AG09319 (cell line): ENCODE measurements at regions not wholly inside any gene's neighbourhood (a gene's known extent, or its start where the extent isn't known, plus 50 kb on each side); places are given as distances from the start of the nearest gene placed in this dataset.

Experiments used
- DNase-seq: peaks from one replicate; pipeline ENCODE4 v3.0.0-alpha.2; 2010; ENCODE audit warnings: low read depth; ENCODE audit errors: extremely low read depth
- TF ChIP-seq, protein P1 (sequence below): IDR thresholded peaks from 2 replicates; pipeline ENCODE4 v1.5.1; 2011; ENCODE audit warnings: low read depth, mild to moderate bottlenecking, inconsistent platforms, low read length, moderate library complexity

DNA sequence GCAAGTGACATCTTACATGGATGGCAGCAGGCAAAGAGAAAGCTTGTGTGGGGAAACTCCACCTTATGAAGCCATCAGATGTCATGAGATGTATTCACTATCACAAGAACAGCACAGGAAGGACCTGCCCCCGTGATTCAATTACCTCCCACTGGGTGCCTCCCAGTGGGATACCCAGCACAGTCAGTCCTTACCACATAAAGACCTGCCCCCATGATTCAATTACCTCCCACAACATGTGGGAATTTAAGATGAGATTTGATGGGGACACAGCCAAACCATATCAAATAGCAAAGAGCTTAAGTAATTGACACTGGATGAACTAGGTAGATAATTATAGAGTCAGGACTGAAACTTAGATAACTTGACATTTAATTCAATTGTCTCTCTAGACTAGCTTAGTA is 85.6 kb downstream of the SLIT2 start:
- TF ChIP-seq, protein P1, sequence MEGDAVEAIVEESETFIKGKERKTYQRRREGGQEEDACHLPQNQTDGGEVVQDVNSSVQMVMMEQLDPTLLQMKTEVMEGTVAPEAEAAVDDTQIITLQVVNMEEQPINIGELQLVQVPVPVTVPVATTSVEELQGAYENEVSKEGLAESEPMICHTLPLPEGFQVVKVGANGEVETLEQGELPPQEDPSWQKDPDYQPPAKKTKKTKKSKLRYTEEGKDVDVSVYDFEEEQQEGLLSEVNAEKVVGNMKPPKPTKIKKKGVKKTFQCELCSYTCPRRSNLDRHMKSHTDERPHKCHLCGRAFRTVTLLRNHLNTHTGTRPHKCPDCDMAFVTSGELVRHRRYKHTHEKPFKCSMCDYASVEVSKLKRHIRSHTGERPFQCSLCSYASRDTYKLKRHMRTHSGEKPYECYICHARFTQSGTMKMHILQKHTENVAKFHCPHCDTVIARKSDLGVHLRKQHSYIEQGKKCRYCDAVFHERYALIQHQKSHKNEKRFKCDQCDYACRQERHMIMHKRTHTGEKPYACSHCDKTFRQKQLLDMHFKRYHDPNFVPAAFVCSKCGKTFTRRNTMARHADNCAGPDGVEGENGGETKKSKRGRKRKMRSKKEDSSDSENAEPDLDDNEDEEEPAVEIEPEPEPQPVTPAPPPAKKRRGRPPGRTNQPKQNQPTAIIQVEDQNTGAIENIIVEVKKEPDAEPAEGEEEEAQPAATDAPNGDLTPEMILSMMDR, result no peak
- DNase-seq, result no peak

DNA sequence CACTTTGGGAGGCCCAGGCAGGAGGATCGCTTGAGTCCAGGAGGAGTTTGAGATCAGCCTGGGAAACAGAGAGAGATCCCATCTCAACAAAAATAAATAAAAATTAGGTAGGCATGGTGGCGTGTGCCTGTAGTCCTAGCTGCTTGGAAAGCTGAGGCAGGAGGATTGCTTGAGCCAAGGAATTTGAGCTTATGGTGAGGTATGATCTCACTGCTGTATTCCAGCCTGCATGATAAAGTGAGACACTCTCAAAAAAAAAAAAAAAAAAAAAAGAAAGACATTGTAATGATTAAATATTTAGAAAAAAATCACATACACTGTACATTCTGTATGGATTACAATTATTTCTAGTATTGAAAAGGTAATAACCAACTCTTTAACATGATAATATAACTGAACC is 87.1 kb downstream of the SLIT2 start:
- TF ChIP-seq, protein P1, result no peak
- no peak for DNase-seq

DNA sequence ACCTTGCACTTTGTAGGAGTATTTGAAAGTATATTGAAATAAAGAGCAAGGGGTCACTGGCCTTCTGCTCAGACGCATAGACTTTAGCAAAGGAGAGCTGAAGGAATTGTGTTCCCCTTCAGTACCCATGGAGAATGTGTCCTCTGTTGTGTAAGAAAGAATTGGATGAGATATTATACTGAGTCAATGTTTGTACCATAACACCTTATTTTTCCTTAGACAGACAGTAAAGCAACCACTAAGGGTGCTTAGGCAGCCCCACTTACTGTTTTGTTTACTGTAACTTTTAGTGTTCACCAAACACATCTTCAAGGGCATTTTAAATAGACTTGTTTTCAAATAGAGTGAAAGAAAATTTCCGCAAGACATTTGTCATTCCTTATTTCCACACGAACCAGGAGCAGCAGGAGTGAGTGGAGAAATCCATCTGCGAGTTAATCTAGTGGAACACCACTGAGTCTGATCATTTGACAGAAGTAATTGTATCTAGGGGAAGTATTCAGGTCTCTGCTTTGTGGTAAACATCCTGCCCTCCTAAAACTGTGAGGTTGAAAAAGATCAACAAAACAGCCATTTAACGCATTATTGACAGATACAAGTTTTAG is 89.5 kb downstream of the SLIT2 start:
- TF ChIP-seq, protein P1, result no peak
- no peak for DNase-seq

DNA sequence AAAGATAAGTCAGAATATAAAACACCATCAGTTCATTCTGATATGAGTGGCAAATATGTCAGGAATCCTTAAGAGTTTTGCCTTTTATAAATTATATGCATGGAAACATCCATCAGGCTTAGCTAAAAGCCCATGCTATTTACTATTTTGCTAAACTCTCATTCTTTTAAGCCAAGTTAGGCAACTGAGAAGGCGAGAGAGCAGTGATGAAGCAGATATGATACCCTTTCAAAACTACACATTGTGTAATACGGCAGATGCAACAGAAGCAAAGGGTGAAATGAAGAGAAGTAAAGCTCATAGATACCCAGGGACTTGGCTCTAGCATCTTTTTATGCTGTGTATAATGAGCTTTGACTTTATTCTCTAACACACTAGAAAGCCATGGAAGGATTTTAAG is 95.8 kb downstream of the SLIT2 start:
- DNase-seq, result no peak

GRCh38 chr4:20348411-20348810 is 96.7 kb downstream of the SLIT2 start:
- TF ChIP-seq, protein P1, result no peak
- DNase-seq, result no peak

More for the DNA sequence above, 95.8 kb downstream of the SLIT2 start:
- TF ChIP-seq, protein P1, result no peak

DNA sequence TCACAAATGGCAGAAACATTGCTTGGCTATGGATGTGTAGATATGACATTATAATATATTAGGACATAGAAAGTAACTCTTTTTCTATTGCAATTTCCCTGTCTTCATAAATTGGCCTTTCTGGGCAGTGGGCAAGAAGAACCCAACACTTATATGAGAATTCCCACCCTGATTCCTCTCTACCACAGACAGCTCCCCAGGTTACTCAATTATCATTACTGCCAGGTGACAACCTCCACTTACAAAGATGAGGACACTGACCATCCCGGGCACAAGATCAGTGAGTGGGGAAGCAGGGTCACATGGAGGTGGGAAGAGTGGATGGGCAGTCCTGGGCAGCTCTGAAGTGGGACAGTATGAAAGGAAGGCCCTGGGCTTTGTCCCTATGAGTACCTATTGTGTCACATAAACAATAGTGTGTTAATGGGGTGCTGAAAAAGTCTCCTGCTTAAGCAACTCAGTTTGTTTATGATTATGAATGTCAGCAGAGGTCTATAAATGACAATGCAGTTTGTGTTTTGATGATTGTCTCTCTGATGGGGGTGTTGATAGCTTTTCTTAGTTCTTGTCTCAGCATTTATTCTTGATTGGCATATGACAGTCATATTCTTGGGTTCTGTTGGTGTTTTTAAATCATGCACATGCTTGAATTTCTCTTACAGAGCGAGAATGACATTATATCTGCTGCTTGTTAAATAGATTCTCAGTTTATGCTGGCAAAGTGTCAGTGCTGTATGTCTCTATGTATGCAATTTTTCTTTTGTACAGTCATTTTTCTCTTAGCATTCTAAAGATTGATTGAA is 99.9 kb downstream of the SLIT2 start:
- TF ChIP-seq, protein P1, result no peak
- DNase-seq, result no peak

- DNase-seq, result no peak
- TF ChIP-seq, protein P1, result no peak
Measured at GRCh38 chr4:20352163-20352431, 100.4 kb downstream of the SLIT2 start.
